SK-N-MC (cell line): ENCODE measurements at regions not wholly inside any gene's neighbourhood (a gene's known extent, or its start where the extent isn't known, plus 50 kb on each side); places are given as distances from the start of the nearest gene placed in this dataset.

Experiments used
- DNase-seq: peaks from one replicate; pipeline ENCODE4 v3.0.0-alpha.2; 2011; ENCODE audit warnings: low read depth, low spot score
- H3K27ac ChIP-seq: fragments of 200-600 bp; sonication (generic); 2 replicates; pipeline ENCODE4 v1.5.1; 2016; ENCODE audit warnings: mixed run types
- H3K36me3 ChIP-seq: fragments of 200-600 bp; sonication (generic); 2 replicates; pipeline ENCODE4 v1.6.1; 2017; ENCODE audit warnings: antibody characterized with exemption, low read length, mixed read lengths; ENCODE audit not compliant: insufficient read depth
- H3K4me3 ChIP-seq: fragments of 200-600 bp; sonication (generic); 2 replicates; pipeline ENCODE4 v1.5.1; 2016
- H3K9ac ChIP-seq: fragments of 200-600 bp; sonication (generic); 2 replicates; pipeline ENCODE4 v1.8.0; 2017; ENCODE audit warnings: mixed run types, mixed read lengths; ENCODE audit not compliant: insufficient read length
- H3K9me3 ChIP-seq: fragments of 200-600 bp; sonication (generic); 2 replicates; pipeline ENCODE4 v1.6.1; 2017; ENCODE audit warnings: low read depth, mild to moderate bottlenecking, antibody characterized with exemption, low read length, moderate library complexity, mixed read lengths
- EZH2 ChIP-seq: fragments of 200-600 bp; sonication (generic); IDR thresholded peaks from one replicate; pipeline ENCODE4 v1.6.1; 2017; ENCODE audit warnings: antibody characterized with exemption
- FOXP2 ChIP-seq: optimal IDR thresholded peaks from 2 replicates; pipeline ENCODE3; 2011; ENCODE audit warnings: mild to moderate bottlenecking, moderate library complexity; ENCODE audit not compliant: insufficient read depth; ENCODE audit errors: extremely low read length, control extremely low read depth
- POLR2AphosphoS5 ChIP-seq: IDR thresholded peaks from 2 replicates; pipeline ENCODE4 v1.6.1; 2012; ENCODE audit warnings: mild to moderate bottlenecking, low read depth, low read length, borderline replicate concordance

DNA sequence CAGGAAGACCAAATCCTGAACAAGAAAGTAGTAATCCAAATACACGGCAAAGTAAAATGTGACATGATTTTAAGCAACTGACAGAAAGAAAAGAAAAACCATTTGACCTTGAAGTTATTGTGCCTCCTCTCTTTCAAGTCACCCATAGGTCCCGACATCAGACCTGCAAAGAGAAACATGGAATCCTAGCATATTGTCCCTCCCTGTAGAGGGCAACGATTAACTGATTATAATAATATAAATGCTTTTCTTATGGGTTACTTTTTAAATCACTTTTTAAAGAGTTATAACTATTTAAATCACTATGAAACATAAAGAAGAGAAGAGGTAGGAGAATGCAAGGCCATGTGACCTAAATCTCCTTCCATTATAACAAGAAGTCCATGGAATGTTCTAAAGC lies 143.2 kb upstream of the LIPC start:
- TF ChIP-seq EZH2 (no peak), FOXP2 (no peak), POLR2AphosphoS5 (no peak)
- Histone ChIP-seq H3K9me3 (no peaks in the 10 kb centered on the region), H3K4me3 (no peak overlapping the region), H3K27ac (no peak overlapping the region), H3K9ac (no peak overlapping the region), H3K36me3 (no peaks in the 10 kb centered on the region)
- DNase-seq = no peak

GRCh38 chr15:58291848-58292247 lies 139.9 kb upstream of the LIPC start:
- TF ChIP-seq EZH2 = no peak
- TF ChIP-seq FOXP2 = no peak
- no peak for TF ChIP-seq POLR2AphosphoS5
- Histone ChIP-seq H3K9me3 (no peaks in the 10 kb centered on the region), H3K4me3 (no peak overlapping the region), H3K9ac (no peak overlapping the region), H3K27ac (no peak overlapping the region), H3K36me3 (no peaks in the 10 kb centered on the region)
- no peak for DNase-seq

DNA sequence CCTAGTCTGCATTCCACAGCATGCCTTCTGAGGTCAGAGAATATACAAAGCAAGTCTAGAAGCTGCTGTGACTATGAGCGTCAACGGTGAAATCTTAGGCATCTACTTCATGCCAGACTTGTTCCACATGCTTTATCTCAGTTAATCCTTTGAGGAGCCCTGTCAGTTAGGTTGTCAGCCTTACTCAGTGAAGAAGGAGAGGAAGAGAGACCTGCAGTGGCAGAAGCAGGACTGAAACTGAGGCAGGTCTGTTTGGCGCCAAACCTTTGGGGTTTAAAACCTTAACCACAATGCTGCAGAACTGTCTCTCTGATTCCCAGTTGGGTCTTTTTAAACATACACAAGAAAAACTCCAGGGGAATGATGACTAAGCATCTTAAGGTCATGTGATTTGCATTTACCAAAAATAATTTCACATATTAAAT lies 139.0 kb upstream of the LIPC start:
- DNase-seq = no peak
- Histone ChIP-seq H3K27ac (no peak overlapping the region), H3K9me3 (no peaks in the 10 kb centered on the region), H3K4me3 (no peak overlapping the region), H3K9ac (no peak overlapping the region), H3K36me3 (no peaks in the 10 kb centered on the region)
- TF ChIP-seq FOXP2 (no peak), EZH2 (no peak), POLR2AphosphoS5 (no peak)

GRCh38 chr15:58293622-58294550 lies 137.9 kb upstream of the LIPC start:
- no peak for TF ChIP-seq FOXP2
- no peak for TF ChIP-seq EZH2
- no peak for TF ChIP-seq POLR2AphosphoS5
- DNase-seq = no peak
- Histone ChIP-seq H3K9ac (no peak overlapping the region), H3K4me3 (no peak overlapping the region), H3K36me3 (no peaks in the 10 kb centered on the region), H3K9me3 (no peaks in the 10 kb centered on the region), H3K27ac (no peak overlapping the region)

DNA sequence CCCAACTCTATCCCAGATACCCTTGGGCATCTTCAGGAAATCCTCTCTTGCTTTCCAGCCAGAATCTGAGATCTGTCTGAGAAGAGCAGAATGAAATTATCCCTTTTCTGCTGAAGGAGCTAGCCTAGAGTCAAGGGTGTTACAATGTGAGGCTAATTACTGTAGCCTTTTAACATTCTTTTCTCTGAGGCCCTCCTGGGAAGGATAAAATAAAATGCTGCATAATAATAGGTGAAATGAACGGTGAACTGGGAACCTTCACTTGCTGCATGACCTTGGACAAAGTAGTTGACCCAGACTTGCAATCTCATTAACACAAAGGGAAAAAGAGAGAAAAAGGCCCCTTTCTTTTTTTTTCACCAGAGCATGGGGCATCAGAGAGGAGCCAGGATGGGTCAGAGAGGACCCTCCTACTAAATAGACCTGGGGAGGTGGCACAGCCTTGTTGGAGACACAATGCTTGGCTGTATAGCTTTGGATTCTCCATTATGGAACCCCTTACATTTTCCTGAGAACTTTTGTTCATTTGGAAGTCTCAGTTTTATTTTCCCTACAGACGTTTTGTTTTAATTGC lies 137.0 kb upstream of the LIPC start:
- Histone ChIP-seq H3K9ac (no peak overlapping the region), H3K36me3 (no peaks in the 10 kb centered on the region), H3K4me3 (no peak overlapping the region), H3K27ac (no peak overlapping the region), H3K9me3 (no peaks in the 10 kb centered on the region)
- no peak for DNase-seq
- no peak for TF ChIP-seq FOXP2
- TF ChIP-seq POLR2AphosphoS5 = no peak
- no peak for TF ChIP-seq EZH2

DNA sequence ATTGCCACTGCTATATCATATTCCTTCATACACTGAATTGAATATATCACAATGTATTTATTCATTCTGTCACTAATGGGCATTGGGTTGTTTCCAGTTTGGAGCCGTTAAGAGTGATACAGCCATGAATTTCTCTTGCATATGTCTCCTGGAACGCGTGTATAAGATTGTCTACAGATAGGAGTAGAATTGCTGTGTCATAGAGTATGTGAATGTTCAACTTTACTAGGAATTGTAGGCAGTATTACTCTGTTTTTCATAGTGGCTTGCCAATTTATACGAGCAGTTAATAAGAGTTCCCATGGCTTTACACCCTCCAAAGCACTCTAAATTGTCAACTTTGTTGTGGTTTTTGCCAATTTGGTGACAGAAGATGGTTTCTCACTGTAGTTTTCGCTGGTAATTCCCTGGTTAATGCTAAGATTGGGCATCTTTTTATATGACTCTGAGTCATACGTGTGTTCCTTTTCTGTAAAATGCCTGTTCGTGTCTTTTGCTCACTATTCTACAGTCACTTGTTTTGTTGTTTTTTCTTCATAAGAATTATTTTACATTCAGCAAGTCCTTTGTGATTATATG lies 136.1 kb upstream of the LIPC start:
- Histone ChIP-seq H3K4me3 (no peak overlapping the region), H3K9me3 (no peaks in the 10 kb centered on the region)

DNA sequence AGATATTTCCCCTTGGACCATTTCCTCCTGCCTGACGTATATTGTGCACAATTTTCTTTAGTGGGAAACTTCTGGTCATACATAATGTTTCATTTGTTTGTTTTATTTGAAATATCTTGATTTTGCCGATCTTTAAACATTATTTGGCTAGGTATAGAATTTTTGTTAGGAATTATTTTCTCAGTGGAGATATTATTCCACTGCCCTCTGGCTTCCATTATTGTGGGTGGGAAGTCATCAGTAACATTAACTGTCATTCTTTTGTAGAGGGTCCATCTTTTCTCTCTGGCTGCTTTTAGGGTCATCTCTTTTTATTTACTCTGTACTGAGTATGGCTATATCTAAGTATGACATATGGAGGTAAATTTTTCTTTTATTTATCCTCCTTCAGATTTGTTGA lies 135.5 kb upstream of the LIPC start:
- H3K9me3 ChIP-seq = no peaks in the 10 kb centered on the region
- no peak overlapping the region for H3K9ac ChIP-seq
- H3K27ac ChIP-seq = no peak overlapping the region
- no peak for DNase-seq
- H3K4me3 ChIP-seq = no peak overlapping the region
- TF ChIP-seq EZH2 (no peak), POLR2AphosphoS5 (no peak)
- no peaks in the 10 kb centered on the region for H3K36me3 ChIP-seq

More for the DNA sequence above, 136.1 kb upstream of the LIPC start:
- Histone ChIP-seq H3K9ac (no peak overlapping the region), H3K27ac (no peak overlapping the region), H3K36me3 (no peaks in the 10 kb centered on the region)
- TF ChIP-seq EZH2 (no peak), POLR2AphosphoS5 (no peak), FOXP2 (no peak)
- DNase-seq = no peak

- H3K9ac ChIP-seq = no peak overlapping the region
- no peak overlapping the region for H3K4me3 ChIP-seq
- H3K9me3 ChIP-seq = no peaks in the 10 kb centered on the region
- H3K27ac ChIP-seq = no peak overlapping the region
- TF ChIP-seq FOXP2 = no peak
- no peak for TF ChIP-seq EZH2
- TF ChIP-seq POLR2AphosphoS5 = no peak
- no peaks in the 10 kb centered on the region for H3K36me3 ChIP-seq
- no peak for DNase-seq
Measured at GRCh38 chr15:58297639-58298038, 134.2 kb upstream of the LIPC start.

DNA sequence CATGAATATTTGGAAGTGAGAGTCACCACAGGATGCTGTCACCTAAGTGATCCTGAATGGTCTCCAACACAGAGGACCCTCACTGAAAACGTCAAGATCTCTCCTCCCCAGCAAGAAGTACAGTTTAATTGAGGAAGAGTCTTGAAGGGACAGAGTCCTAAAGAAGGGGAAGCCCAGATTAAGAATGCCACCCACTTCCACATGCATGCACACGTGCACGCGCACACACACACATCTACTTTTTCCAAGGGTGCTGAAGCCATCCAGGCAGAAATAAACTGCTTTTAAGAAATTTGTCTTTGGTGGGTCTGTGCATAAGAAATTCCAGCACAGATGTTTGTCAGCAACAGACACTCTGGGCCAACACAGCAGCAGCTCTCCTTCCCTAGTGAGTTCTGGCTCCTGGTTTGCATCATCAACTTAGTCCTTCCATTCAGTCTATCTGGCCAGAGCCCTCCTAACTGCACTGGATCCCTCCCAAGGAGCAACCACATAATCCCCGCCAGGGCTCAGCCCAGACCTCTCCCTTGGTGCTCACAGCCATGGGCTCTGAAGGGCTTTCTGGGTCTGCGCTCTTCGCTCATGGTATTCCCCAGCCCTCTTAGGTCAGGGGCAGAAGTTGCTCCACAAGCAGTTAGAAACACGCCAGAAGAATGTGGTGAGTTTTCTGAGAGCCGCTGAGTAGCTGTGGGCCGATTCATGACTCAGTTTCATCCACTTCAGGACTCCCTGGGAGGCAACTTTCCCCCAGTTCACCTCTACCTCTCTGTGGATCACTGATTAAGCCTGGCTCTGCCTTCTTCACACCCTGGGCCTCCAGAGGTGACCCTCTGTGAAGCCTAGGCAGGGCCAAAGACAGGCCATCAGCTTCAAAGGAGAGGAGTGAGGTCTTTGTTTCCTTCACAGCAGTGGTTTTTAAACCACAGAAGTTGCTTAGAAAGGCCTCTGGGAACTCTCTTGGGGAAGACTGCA lies 132.6 kb upstream of the LIPC start:
- no peak overlapping the region for H3K27ac ChIP-seq
- TF ChIP-seq FOXP2 = no peak
- no peak for TF ChIP-seq EZH2
- TF ChIP-seq POLR2AphosphoS5 = no peak
- no peak overlapping the region for H3K4me3 ChIP-seq
- no peaks in the 10 kb centered on the region for H3K36me3 ChIP-seq
- no peaks in the 10 kb centered on the region for H3K9me3 ChIP-seq
- DNase-seq = no peak
- H3K9ac ChIP-seq = no peak overlapping the region
